ENCODE measurements at regions not wholly inside any gene's neighbourhood (a gene's known extent, or its start where the extent isn't known, plus 50 kb on each side); places are given as distances from the start of the nearest gene placed in this dataset.
"Not testable (repeated sequence)": the region's sequence is repeated elsewhere in the genome, so short reads cannot be mapped to it uniquely, and the experiment has no call there.

- DNase-seq: peak; percentile 84
These were observed 367.5 kb upstream of the BRINP1 start for GRCh38 chr9:119736491-119737454.

- no peak for DNase-seq
These were observed 358.8 kb upstream of the BRINP1 start for GRCh38 chr9:119727988-119728387.

GRCh38 chr9:119726035-119726434 is 356.8 kb upstream of the BRINP1 start:
- no peak for DNase-seq

- no peak for DNase-seq
These were observed 353.1 kb upstream of the BRINP1 start for GRCh38 chr9:119722384-119722783.

DNA sequence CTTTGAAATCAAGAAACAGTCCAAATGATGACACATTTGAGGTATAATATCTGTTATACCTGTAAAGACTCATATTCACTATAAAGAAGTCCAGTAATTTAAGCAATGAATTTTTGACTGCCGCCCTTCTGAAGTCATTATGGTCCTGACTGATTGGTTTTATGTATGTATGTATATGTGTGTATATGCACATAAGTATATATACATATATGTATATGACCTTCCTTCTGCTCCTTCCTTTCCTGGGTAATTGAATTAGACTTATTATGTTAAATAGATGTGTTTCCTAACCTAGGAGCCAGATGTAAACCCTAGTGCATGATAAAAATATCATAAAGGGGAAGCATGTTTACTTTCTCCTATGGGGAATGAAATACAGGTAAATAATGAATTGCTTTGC is 343.1 kb upstream of the BRINP1 start:
- no peak for DNase-seq

DNA sequence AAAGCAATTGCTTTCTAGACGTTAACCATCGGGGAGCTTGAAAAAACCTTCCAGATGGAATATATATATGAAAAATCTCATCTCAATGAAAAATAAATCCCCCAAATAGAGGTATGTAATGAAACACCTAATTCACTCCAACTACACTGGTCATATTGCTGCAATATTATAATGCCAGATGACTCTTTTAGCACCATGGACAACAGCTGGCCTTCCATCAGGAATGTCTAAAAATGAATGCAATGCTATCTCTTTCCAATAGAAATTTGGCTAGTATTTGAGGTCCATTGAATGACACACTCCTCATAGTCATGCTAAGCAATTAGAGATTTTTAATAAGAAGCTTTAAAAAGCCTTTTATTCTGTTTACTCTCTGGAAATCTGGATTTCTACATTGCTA is 340.2 kb upstream of the BRINP1 start:
- no peak for DNase-seq

DNA sequence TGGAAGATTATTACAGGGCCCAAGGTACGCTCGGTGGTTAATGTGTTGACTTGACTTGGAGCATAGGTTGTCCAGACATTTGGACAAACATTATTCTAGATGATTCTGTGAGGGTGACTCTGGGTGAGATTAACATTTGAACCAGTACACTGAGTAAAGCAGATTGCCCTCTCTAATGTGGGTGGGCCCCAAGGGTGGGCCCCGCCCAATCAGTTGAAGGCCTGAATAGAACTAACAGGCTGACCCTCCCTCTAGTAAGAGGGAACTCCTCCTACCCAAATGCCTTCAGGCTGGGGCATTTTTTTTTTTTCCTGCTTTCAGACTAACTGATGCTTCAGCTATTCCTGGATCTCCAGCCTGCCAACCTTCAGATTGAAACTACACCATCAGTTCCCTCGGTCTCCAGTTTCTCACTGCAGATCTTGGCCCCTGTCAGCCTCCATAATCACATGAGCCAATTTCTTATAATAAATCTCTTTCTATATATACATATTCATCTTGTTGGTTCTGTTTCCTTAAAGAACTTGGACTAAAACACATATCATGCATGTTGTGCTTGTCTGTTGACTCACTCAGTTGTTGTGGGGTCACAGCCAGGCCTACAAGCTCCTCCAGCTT is 338.1 kb upstream of the BRINP1 start:
- no peak for DNase-seq

GRCh38 chr9:119701651-119702050 is 332.4 kb upstream of the BRINP1 start:
- DNase-seq: no peak

DNA sequence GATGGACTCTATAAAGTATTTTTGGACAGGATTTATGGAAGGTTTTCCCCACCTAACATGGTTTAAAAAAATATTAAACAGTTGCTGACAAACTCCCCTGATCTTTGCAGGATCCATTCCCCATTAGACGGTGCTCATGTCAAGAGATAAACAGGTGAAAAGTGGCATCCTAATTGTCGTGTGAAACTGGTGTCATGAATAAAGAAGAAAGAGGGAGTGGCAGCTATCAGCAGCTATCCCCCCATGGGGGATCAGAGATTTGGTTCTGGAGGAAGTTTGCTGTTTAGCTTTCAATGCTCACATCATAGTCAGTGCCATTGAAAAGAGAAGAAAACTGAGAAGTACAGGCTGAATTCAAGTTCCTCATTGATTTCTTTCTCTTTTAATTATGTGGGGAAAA is 329.3 kb upstream of the BRINP1 start:
- DNase-seq: no peak

- no peak for DNase-seq
These were observed 328.8 kb upstream of the BRINP1 start for GRCh38 chr9:119697996-119698395.

DNA sequence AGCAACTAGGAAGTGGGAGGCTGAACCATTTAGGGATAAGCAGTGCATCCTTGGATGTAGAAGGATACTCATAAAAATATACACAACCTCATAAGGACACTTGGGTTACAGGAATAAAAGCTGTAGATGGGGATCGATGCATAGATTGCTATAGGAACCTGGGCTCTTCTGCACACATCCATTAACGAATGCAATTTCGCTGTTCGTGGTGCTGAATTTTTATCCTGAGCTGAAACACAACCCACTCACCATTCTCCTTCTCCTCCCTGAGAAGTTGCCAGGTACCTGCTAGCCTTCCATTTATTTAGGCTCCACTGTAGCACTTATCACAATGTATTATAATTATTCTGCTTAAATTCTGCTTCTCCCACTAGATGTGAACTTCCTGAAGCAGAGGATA is 320.6 kb upstream of the BRINP1 start:
- no peak for DNase-seq

DNA sequence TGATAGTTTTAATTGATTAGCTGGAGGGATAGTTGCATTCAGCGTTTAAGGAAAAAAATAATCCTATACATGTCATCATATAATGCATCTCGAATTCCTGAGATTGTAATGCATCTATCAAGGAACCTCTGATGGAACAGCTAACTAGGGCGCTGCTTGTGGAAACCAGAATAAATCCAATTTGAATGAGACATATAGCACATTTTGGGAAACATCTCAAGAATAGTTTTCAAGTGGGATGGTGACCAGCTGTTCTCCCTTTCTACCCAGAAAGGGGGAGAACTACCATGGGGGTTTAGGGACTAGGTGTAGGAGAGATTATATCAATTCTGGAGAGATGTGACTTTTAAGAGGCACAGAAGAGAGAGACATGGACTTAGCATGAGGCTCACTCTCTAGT is 319.3 kb upstream of the BRINP1 start:
- DNase-seq: no peak

DNA sequence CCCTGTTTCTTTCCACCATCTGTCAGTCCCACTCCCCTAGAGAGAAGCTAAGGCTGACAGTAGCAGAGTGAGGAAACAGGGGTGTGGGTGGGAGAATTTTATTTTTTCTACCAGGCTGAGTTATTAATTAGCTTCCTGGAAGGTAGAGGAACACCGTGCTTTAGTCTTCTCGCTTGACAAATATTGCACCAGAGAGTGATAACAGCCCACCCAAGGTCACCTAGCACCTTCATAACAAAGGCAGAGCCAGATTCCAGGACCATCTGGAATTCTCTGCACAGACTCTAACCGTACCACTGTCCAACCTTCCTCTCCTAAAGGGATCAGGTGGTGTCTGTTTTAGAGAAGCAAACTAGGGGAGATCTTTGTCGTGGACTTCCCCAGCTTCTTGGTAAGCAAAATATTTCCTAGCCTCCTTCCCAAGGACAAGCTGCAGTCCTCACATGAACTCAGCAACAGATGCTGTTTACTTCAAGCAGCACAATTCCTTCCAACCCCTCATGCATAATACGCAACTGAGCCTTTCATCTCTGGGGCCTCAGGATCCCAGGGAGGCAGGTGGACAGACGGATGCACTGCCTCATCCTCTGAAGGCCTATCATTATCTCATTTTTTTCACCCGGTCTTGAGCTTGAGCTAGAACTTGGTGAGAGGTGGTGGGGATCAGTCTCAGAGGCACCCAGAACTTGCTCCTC is 308.7 kb upstream of the BRINP1 start:
- no peak for DNase-seq

- peak; percentile 44 for DNase-seq
These were observed 306.7 kb upstream of the BRINP1 start for GRCh38 chr9:119675951-119676350.

DNA sequence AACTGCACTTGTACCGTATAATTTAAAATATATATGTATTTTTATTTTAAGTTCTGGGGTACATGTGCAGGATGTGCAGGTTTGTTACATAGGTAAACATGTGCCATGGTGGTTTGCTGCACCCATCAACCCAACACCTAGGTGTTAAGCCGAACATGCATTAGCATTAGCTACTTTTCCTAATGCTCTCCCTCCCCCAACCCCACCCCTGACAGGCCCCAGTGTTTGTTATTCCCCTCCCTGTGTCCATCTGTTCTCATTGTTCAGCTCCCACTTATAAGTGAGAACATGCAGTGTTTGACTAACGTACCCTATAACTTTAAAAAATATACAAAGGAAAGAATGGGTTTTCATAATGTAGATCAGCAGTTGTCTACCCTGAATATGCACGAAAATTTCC is 303.5 kb upstream of the BRINP1 start:
- not testable (repeated sequence) for DNase-seq

GRCh38 chr9:119667916-119668315 is 298.7 kb upstream of the BRINP1 start:
- DNase-seq: no peak

GRCh38 chr9:119667163-119667562 is 297.9 kb upstream of the BRINP1 start:
- no peak for DNase-seq

GRCh38 chr9:119662329-119662728 is 293.1 kb upstream of the BRINP1 start:
- DNase-seq: no peak

GRCh38 chr9:119652931-119653330 is 283.7 kb upstream of the BRINP1 start:
- DNase-seq: no peak

DNA sequence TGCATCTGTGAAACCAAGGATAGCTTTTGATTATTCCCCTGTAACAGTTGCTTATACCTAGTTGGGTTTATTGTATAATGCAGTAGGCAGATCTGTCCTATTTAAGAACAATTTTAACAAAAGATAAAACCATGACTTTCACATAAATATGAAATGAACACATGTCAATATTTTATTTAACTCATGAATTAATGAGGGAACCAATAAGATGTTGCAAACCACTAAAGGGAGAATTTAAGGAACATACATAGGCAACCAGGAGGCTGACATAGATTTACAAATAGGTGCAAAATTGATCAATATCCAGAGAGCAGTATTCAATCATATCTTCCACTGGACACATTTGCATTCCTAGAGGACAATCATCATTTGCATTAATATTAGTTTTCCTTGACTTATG is 280.0 kb upstream of the BRINP1 start:
- no peak for DNase-seq

- DNase-seq: no peak
These were observed 270.2 kb upstream of the BRINP1 start for GRCh38 chr9:119639287-119639955.

GRCh38 chr9:119634006-119634405 is 264.8 kb upstream of the BRINP1 start:
- DNase-seq: no peak

DNA sequence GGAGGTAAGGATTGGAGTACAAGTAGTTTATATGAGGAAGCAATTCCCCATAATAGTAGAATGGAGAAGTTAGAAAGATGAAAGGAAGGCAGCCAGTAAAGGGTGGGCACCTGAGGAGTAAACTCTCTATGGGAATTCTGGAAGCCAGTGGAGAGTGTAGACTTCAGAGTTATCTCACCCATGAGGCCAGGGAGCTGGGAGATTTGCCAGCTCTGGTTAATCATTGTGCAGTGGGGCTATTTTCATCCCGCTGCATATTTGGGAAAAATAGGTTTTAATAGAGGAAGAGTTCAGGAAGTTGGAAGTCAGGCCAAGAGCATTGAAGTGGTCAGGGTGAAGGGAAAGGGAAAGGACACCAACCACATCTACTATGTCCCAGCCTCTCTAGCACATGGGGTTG is 242.3 kb upstream of the BRINP1 start:
- DNase-seq: no peak

All from NCI-H1092 treated with DMSO at 0.1 percent for 48 hours (cell line).